ENCODE measurements at regions not wholly inside any gene's neighbourhood (a gene's known extent, or its start where the extent isn't known, plus 50 kb on each side); places are given as distances from the start of the nearest gene placed in this dataset.

DNA sequence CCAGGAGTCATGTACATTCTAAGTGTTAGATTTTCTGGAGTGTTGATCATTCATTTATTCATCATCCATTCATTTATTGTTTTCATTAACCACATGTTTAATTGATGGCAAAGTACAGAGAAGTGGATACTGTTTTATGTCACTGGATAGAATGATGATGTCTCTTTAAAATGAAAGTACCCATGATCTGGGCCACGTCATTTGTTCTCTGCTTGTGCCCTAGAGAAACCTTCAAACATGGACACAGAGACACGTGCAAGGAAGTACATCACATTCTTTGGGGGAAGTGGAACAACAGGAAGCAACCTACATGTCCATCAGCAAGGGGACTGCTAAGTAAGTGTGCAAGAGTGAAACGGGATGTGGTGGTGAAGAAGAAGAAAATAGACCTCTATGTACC lies 75.8 kb upstream of the TSHZ2 start:
- TF ChIP-seq, protein P1, sequence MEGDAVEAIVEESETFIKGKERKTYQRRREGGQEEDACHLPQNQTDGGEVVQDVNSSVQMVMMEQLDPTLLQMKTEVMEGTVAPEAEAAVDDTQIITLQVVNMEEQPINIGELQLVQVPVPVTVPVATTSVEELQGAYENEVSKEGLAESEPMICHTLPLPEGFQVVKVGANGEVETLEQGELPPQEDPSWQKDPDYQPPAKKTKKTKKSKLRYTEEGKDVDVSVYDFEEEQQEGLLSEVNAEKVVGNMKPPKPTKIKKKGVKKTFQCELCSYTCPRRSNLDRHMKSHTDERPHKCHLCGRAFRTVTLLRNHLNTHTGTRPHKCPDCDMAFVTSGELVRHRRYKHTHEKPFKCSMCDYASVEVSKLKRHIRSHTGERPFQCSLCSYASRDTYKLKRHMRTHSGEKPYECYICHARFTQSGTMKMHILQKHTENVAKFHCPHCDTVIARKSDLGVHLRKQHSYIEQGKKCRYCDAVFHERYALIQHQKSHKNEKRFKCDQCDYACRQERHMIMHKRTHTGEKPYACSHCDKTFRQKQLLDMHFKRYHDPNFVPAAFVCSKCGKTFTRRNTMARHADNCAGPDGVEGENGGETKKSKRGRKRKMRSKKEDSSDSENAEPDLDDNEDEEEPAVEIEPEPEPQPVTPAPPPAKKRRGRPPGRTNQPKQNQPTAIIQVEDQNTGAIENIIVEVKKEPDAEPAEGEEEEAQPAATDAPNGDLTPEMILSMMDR (IDR thresholded peaks at IDR 0.05): no peak
- TF ChIP-seq KAT7 (CRISPR knock-in tag; IDR thresholded peaks at IDR 0.05; ENCODE audit: borderline replicate concordance) (no peak), MYBL2 (CRISPR knock-in tag; IDR thresholded peaks at IDR 0.05) (no peak), NR2C2 (CRISPR knock-in tag; IDR thresholded peaks at IDR 0.05) (no peak)
- TF ChIP-seq, protein P2, sequence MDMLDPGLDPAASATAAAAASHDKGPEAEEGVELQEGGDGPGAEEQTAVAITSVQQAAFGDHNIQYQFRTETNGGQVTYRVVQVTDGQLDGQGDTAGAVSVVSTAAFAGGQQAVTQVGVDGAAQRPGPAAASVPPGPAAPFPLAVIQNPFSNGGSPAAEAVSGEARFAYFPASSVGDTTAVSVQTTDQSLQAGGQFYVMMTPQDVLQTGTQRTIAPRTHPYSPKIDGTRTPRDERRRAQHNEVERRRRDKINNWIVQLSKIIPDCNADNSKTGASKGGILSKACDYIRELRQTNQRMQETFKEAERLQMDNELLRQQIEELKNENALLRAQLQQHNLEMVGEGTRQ (CRISPR knock-in tag; IDR thresholded peaks at IDR 0.05): no peak

Data from WTC11 (cell line).